Panc1 (cell line): ENCODE measurements at regions not wholly inside any gene's neighbourhood (a gene's known extent, or its start where the extent isn't known, plus 50 kb on each side); places are given as distances from the start of the nearest gene placed in this dataset.

ENCODE experiments used
- ATAC-seq: fragments of 200-7000 bp; cut with Tn5 transposase; 2 replicates; pipeline ENCODE4 v1.9.1; 2020; ENCODE audit warnings: mild to moderate bottlenecking, moderate library complexity
- BruUV-seq: library from RNA; stranded (reverse); fragments of 400-500 nt; replicated peaks from 2 replicates; lab custom pipeline; 2021; lab: Mats Ljungman, UMichigan
- CTCF ChIA-PET: fragments of 300-600 bp; sonication (Branson Sonifier 250); formaldehyde crosslinking; loops from one replicate; lab custom pipeline; 2022; ENCODE audit warnings: antibody characterized with exemption; lab: Charles Lee
- POLR2A ChIA-PET: fragments of 300-600 bp; sonication (Branson Sonifier 250); formaldehyde crosslinking; loops from one replicate; lab custom pipeline; 2022; ENCODE audit warnings: antibody characterized with exemption; lab: Charles Lee
- DNase-seq: peaks from one replicate; pipeline ENCODE4 v3.0.0-alpha.2; 2010; ENCODE audit warnings: low read depth, low spot score
- H3K27ac ChIP-seq: 2 replicates; pipeline ENCODE4 v1.5.1; 2011; ENCODE audit warnings: mild to moderate bottlenecking, low read length, inconsistent platforms
- H3K27me3 ChIP-seq: fragments of 200-500 bp; sonication (Bioruptor generic); 2 replicates; pipeline ENCODE4 v1.6.0; 2014; ENCODE audit warnings: low read length, inconsistent platforms; ENCODE audit not compliant: control insufficient read depth, insufficient read depth
- H3K36me3 ChIP-seq: fragments of 200-500 bp; sonication (Bioruptor generic); 2 replicates; pipeline ENCODE4 v1.5.1; 2014; ENCODE audit warnings: inconsistent platforms, mild to moderate bottlenecking, low read length, moderate library complexity; ENCODE audit not compliant: control insufficient read depth, insufficient read depth
- H3K4me1 ChIP-seq: 2 replicates; pipeline ENCODE4 v1.5.1; 2011; ENCODE audit warnings: inconsistent platforms, mild to moderate bottlenecking, low read length, moderate library complexity; ENCODE audit not compliant: control insufficient read depth, insufficient read depth
- H3K4me3 ChIP-seq, 2 experiments: 2 replicates each; pipeline ENCODE4 v1.5.1; 2011 to 2012; ENCODE audit warnings: low read depth in 2 of 2, low read length in 2 of 2, mild to moderate bottlenecking in 2 of 2, inconsistent platforms in 1 of 2, moderate library complexity in 1 of 2
- H3K9me3 ChIP-seq: fragments of 200-500 bp; sonication (Bioruptor generic); 2 replicates; pipeline ENCODE4 v1.5.1; 2014; ENCODE audit warnings: low read depth, mild to moderate bottlenecking, inconsistent platforms, low read length, moderate library complexity; ENCODE audit not compliant: control insufficient read depth, insufficient read depth
- POLR2AphosphoS5 ChIP-seq: IDR thresholded peaks from 2 replicates; pipeline ENCODE4 v1.6.1; 2012; ENCODE audit warnings: mild to moderate bottlenecking, low read depth, low read length, moderate library complexity
- SIN3A ChIP-seq: IDR thresholded peaks from 2 replicates; pipeline ENCODE4 v1.6.1; 2012; ENCODE audit warnings: low read depth, mild to moderate bottlenecking, low read length, moderate library complexity, borderline replicate concordance; ENCODE audit not compliant: insufficient read depth
- TCF7L2 ChIP-seq: IDR thresholded peaks from 2 replicates; pipeline ENCODE4 v1.6.1; 2011; ENCODE audit warnings: mild to moderate bottlenecking, low read depth, low read length, inconsistent platforms
- in situ Hi-C: cut with HindIII; loops from 2 replicates; pipeline ENCODE4 v1.10.0; 2016; ENCODE audit warnings: low sequenced_read_pairs, low pct_unique_long_range_greater_than_20kb
- intact Hi-C: fragments of 100-400 bp; cut with micrococcal nuclease; formaldehyde crosslinking; loops from one replicate; pipeline ENCODE4 v1.10.0; 2022; ENCODE audit not compliant: unreplicated experiment
- TF ChIP-seq, protein P1 (sequence below): fragments of 450-650 bp; IDR thresholded peaks from 2 replicates; pipeline ENCODE4 v1.5.1; 2017; ENCODE audit warnings: mild to moderate bottlenecking
- TF ChIP-seq, protein P2 (sequence below), 2 experiments: IDR thresholded peaks; 2 replicates each; pipeline ENCODE4 v1.6.1; 2011 to 2012; ENCODE audit warnings: low read depth in 2 of 2, control low read depth in 1 of 2, low read length in 1 of 2, mild to moderate bottlenecking in 1 of 2, moderate library complexity in 1 of 2; ENCODE audit not compliant: insufficient read depth in 1 of 2

DNA sequence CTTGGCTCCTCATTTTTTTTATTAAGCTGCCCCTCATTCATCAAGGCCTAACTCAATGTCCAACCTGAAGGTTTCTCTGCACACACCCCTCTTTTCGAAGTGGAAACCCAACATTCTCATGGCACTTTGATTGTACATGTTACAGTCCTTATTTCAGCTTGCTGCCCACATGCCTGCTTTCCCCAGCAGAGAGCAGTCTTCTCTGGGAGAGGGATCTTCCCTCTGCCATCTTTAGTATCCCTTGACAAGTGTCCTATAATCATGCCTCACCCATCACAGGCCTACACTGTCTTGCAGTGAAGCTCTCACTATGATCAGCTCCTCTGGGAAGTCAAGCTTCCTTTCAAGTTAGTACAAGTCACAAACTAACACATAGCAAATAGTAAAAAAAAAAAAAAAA, 175.1 kb downstream of the ACER2 start:
- BruUV-seq: no TSS peak
- Histone ChIP-seq H3K36me3 (no peaks in the 10 kb centered on the region), H3K4me1 (no peaks in the 10 kb centered on the region), H3K4me3 (no peak overlapping the region), H3K27ac (no peak overlapping the region), H3K27me3 (no peaks in the 10 kb centered on the region), H3K9me3 (no peaks in the 10 kb centered on the region)
- ChIA-PET CTCF (no interaction called here), POLR2A (no interaction called here)
- TF ChIP-seq POLR2AphosphoS5 (no peak), SIN3A (no peak), TCF7L2 (no peak)
- TF ChIP-seq, protein P1, sequence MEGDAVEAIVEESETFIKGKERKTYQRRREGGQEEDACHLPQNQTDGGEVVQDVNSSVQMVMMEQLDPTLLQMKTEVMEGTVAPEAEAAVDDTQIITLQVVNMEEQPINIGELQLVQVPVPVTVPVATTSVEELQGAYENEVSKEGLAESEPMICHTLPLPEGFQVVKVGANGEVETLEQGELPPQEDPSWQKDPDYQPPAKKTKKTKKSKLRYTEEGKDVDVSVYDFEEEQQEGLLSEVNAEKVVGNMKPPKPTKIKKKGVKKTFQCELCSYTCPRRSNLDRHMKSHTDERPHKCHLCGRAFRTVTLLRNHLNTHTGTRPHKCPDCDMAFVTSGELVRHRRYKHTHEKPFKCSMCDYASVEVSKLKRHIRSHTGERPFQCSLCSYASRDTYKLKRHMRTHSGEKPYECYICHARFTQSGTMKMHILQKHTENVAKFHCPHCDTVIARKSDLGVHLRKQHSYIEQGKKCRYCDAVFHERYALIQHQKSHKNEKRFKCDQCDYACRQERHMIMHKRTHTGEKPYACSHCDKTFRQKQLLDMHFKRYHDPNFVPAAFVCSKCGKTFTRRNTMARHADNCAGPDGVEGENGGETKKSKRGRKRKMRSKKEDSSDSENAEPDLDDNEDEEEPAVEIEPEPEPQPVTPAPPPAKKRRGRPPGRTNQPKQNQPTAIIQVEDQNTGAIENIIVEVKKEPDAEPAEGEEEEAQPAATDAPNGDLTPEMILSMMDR: no peak
- TF ChIP-seq, protein P2, sequence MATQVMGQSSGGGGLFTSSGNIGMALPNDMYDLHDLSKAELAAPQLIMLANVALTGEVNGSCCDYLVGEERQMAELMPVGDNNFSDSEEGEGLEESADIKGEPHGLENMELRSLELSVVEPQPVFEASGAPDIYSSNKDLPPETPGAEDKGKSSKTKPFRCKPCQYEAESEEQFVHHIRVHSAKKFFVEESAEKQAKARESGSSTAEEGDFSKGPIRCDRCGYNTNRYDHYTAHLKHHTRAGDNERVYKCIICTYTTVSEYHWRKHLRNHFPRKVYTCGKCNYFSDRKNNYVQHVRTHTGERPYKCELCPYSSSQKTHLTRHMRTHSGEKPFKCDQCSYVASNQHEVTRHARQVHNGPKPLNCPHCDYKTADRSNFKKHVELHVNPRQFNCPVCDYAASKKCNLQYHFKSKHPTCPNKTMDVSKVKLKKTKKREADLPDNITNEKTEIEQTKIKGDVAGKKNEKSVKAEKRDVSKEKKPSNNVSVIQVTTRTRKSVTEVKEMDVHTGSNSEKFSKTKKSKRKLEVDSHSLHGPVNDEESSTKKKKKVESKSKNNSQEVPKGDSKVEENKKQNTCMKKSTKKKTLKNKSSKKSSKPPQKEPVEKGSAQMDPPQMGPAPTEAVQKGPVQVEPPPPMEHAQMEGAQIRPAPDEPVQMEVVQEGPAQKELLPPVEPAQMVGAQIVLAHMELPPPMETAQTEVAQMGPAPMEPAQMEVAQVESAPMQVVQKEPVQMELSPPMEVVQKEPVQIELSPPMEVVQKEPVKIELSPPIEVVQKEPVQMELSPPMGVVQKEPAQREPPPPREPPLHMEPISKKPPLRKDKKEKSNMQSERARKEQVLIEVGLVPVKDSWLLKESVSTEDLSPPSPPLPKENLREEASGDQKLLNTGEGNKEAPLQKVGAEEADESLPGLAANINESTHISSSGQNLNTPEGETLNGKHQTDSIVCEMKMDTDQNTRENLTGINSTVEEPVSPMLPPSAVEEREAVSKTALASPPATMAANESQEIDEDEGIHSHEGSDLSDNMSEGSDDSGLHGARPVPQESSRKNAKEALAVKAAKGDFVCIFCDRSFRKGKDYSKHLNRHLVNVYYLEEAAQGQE (IDR thresholded peaks at IDR 0.05; ENCODE audit: insufficient read depth in 1 of 2, low read depth in 2 of 2, low read length in 1 of 2): no peak
- ATAC-seq: no peak
- intact Hi-C loops (no loop called here), in situ Hi-C loops (no loop called here)
- DNase-seq: no peak

DNA sequence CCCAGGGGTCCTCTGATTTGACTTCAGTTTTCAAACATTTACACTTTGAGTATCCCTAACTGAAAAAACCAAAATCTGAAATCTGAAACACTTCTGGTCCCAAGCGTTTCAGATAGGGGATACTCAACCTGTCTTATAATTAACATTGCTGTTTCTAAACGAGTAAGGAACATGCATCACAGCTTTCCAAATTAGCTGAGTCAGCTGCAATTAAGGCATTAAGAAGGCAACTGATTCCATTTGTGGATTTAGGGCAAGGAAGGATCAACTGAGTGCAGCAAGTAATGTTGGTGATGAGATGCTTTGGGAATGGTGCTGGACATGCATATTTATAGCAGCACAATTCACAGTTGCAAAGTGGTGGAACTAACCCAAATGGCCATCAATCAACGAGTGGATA, 168.6 kb downstream of the ACER2 start:
- H3K4me1 ChIP-seq: no peaks in the 10 kb centered on the region
- no peak overlapping the region for H3K27ac ChIP-seq
- TF ChIP-seq, protein P2 (IDR thresholded peaks at IDR 0.05; ENCODE audit: insufficient read depth in 1 of 2, low read depth in 2 of 2, low read length in 1 of 2): no peak
- no peak for TF ChIP-seq SIN3A
- no peak for TF ChIP-seq TCF7L2
- TF ChIP-seq, protein P1: no peak
- TF ChIP-seq POLR2AphosphoS5: no peak
- DNase-seq (no peak), ATAC-seq (no peak)
- no peaks in the 10 kb centered on the region for H3K27me3 ChIP-seq
- no TSS peak for BruUV-seq
- no peak overlapping the region for H3K4me3 ChIP-seq
- CTCF ChIA-PET: no interaction called here
- intact Hi-C loops: no loop called here
- in situ Hi-C loops: no loop called here
- H3K36me3 ChIP-seq: no peaks in the 10 kb centered on the region
- POLR2A ChIA-PET: no interaction called here
- H3K9me3 ChIP-seq: no peaks in the 10 kb centered on the region
